ENCODE measurements at regions not wholly inside any gene's neighbourhood (a gene's known extent, or its start where the extent isn't known, plus 50 kb on each side); places are given as distances from the start of the nearest gene placed in this dataset.

GRCh38 chr9:79847074-79847473 lies 275.3 kb downstream of the TLE4 start:
- TF ChIP-seq CTCF (IDR thresholded peaks at IDR 0.05) (no peak), EP300 (IDR thresholded peaks at IDR 0.05; ENCODE audit: low read depth) (no peak), POLR2A (IDR thresholded peaks at IDR 0.05) (no peak), POLR2AphosphoS5 (IDR thresholded peaks at IDR 0.05) (no peak)

Measured in transverse colon (tissue), 4 donors.